ENCODE measurements at regions not wholly inside any gene's neighbourhood (a gene's known extent, or its start where the extent isn't known, plus 50 kb on each side); places are given as distances from the start of the nearest gene placed in this dataset.

- Histone ChIP-seq H3K4me3 (replicated peaks in 1 of 3; ENCODE audit: insufficient read depth in 1 of 3, low read depth in 1 of 3, low read length in 3 of 3) (no peak overlapping the region), H3K36me3 (ENCODE audit: control insufficient read depth in 2 of 2, extremely low read depth in 1 of 2, insufficient read depth in 2 of 2, low read length in 2 of 2) (no peaks in the 10 kb centered on the region), H3K9ac (replicated peaks; ENCODE audit: extremely low read depth, insufficient read depth, low read length) (no peak overlapping the region), H3K79me2 (ENCODE audit: control insufficient read depth, insufficient read depth, low read length) (no peaks in the 10 kb centered on the region), H3K9me3 (replicated peaks; ENCODE audit: control insufficient read depth, insufficient read depth, low read length) (no peaks in the 10 kb centered on the region), H2AFZ (ENCODE audit: low read depth, low read length) (no peak overlapping the region), H3K4me1 (ENCODE audit: control insufficient read depth, extremely low read depth, insufficient read depth, low read length) (no peaks in the 10 kb centered on the region), H3K9me1 (replicated peaks; ENCODE audit: control insufficient read depth, extremely low read depth, insufficient read depth, low read length) (no peaks in the 10 kb centered on the region), H4K20me1 (replicated peaks; ENCODE audit: control insufficient read depth, extremely low read depth, insufficient read depth, low read length) (no peaks in the 10 kb centered on the region), H3K4me2 (ENCODE audit: insufficient read depth, low read length) (no peak overlapping the region), H3K27me3 (ENCODE audit: control insufficient read depth in 2 of 2, insufficient read depth in 2 of 2, low read length in 2 of 2) (no peaks in the 10 kb centered on the region), H3K27ac (ENCODE audit: insufficient read depth, low read depth, low read length) (no peak overlapping the region)
- POLR2A ChIA-PET, result no interaction called here
- TF ChIP-seq POLR2AphosphoS5 (IDR thresholded peaks at IDR 0.05; ENCODE audit: insufficient read depth, low read depth, low read length), result no peak
- intact Hi-C loops (cut with micrococcal nuclease) (no loop called here), dilution Hi-C loops (cut with MboI; ENCODE audit: extremely low pct_ligation_motif_present, low sequenced_read_pairs) (no loop called here)
- DNase-seq (ENCODE audit: low read depth, low spot score), result no peak
- no peak for FAIRE-seq
- no TSS peak for BruUV-seq (replicated peaks)
- CTCF ChIA-PET, result no interaction called here
Observed at GRCh38 chr4:57689693-57690205, 579.6 kb upstream of the IGFBP7 start.

DNA sequence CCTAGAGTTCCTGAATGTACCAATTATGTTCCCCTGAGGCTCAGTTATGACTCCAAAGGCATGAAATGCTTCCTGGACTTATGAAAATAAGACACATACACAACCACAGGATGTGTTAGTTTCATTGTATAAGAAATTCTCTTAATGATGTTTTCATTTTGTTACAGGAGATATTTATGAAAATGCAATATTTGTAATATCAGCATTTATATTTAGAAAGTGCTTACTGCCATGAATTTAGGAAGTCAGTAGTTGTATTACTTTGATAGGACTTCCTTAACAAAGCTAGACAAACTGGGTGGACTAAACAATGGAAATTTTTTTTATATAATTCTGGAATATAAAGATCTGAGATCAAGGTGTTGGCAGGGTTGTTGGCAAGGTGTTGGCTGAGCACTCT is 572.1 kb upstream of the IGFBP7 start:
- Histone ChIP-seq H3K9me1 (replicated peaks; ENCODE audit: control insufficient read depth, extremely low read depth, insufficient read depth, low read length) (no peaks in the 10 kb centered on the region), H3K9me3 (replicated peaks; ENCODE audit: control insufficient read depth, insufficient read depth, low read length) (no peaks in the 10 kb centered on the region), H3K4me3 (replicated peaks in 1 of 3; ENCODE audit: insufficient read depth in 1 of 3, low read depth in 1 of 3, low read length in 3 of 3) (no peak overlapping the region), H3K79me2 (ENCODE audit: control insufficient read depth, insufficient read depth, low read length) (no peaks in the 10 kb centered on the region), H3K9ac (replicated peaks; ENCODE audit: extremely low read depth, insufficient read depth, low read length) (no peak overlapping the region), H2AFZ (ENCODE audit: low read depth, low read length) (no peak overlapping the region), H3K27me3 (ENCODE audit: control insufficient read depth in 2 of 2, insufficient read depth in 2 of 2, low read length in 2 of 2) (no peaks in the 10 kb centered on the region), H3K27ac (ENCODE audit: insufficient read depth, low read depth, low read length) (no peak overlapping the region), H3K4me1 (ENCODE audit: control insufficient read depth, extremely low read depth, insufficient read depth, low read length) (no peaks in the 10 kb centered on the region), H3K4me2 (ENCODE audit: insufficient read depth, low read length) (no peak overlapping the region), H3K36me3 (ENCODE audit: control insufficient read depth in 2 of 2, extremely low read depth in 1 of 2, insufficient read depth in 2 of 2, low read length in 2 of 2) (no peaks in the 10 kb centered on the region), H4K20me1 (replicated peaks; ENCODE audit: control insufficient read depth, extremely low read depth, insufficient read depth, low read length) (no peaks in the 10 kb centered on the region)
- FAIRE-seq (no peak), DNase-seq (ENCODE audit: low read depth, low spot score) (no peak)
- dilution Hi-C loops (cut with MboI; ENCODE audit: extremely low pct_ligation_motif_present, low sequenced_read_pairs), result no loop called here
- intact Hi-C loops (cut with micrococcal nuclease), result no loop called here
- CTCF ChIA-PET, result no interaction called here
- no TSS peak for BruUV-seq (replicated peaks)
- POLR2A ChIA-PET, result no interaction called here
- TF ChIP-seq FOS (IDR thresholded peaks at IDR 0.05; ENCODE audit: borderline replicate concordance, insufficient read depth, low read length), result no peak
- TF ChIP-seq MAX (IDR thresholded peaks at IDR 0.05; ENCODE audit: insufficient read depth, insufficient read length), result no peak
- TF ChIP-seq, protein P1, sequence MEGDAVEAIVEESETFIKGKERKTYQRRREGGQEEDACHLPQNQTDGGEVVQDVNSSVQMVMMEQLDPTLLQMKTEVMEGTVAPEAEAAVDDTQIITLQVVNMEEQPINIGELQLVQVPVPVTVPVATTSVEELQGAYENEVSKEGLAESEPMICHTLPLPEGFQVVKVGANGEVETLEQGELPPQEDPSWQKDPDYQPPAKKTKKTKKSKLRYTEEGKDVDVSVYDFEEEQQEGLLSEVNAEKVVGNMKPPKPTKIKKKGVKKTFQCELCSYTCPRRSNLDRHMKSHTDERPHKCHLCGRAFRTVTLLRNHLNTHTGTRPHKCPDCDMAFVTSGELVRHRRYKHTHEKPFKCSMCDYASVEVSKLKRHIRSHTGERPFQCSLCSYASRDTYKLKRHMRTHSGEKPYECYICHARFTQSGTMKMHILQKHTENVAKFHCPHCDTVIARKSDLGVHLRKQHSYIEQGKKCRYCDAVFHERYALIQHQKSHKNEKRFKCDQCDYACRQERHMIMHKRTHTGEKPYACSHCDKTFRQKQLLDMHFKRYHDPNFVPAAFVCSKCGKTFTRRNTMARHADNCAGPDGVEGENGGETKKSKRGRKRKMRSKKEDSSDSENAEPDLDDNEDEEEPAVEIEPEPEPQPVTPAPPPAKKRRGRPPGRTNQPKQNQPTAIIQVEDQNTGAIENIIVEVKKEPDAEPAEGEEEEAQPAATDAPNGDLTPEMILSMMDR (IDR thresholded peaks at IDR 0.05; ENCODE audit: extremely low read depth in 1 of 2, insufficient read depth in 1 of 2, low read depth in 1 of 2, low read length in 2 of 2), result no peak
- no peak for TF ChIP-seq MYC (IDR thresholded peaks at IDR 0.05; ENCODE audit: low read depth, low read length)
- TF ChIP-seq EZH2 (IDR thresholded peaks at IDR 0.05; ENCODE audit: borderline replicate concordance, low read depth, low read length, severe bottlenecking), result no peak
- TF ChIP-seq POLR2AphosphoS5 (IDR thresholded peaks at IDR 0.05; ENCODE audit: insufficient read depth, low read depth, low read length), result no peak
- TF ChIP-seq JUN (IDR thresholded peaks at IDR 0.05; ENCODE audit: borderline replicate concordance, insufficient read depth, insufficient read length, low read depth), result no peak

All from endothelial cell of umbilical vein (primary cell).